Thyroid gland (tissue), 4 donors: ENCODE measurements at regions not wholly inside any gene's neighbourhood (a gene's known extent, or its start where the extent isn't known, plus 50 kb on each side); places are given as distances from the start of the nearest gene placed in this dataset.

Experiments
- POLR2A ChIP-seq, 2 donors: fragments of 450-650 bp; IDR thresholded peaks; one replicate each; pipeline ENCODE4 v1.6.1; 2017; ENCODE audit warnings: antibody characterized with exemption in 2 of 2, mild to moderate bottlenecking in 2 of 2, moderate library complexity in 1 of 2
- TF ChIP-seq, protein P1 (sequence below), 6 experiments: fragments of 200-600 bp in 3 of 6; fragments of 450-650 bp in 3 of 6; sonication (generic) in 3 of 6; IDR thresholded peaks; one replicate each; pipeline ENCODE4 v1.5.1; 2016 to 2019; ENCODE audit warnings: antibody characterized with exemption in 6 of 6, mild to moderate bottlenecking in 2 of 6, inconsistent platforms in 1 of 6, moderate library complexity in 1 of 6

DNA sequence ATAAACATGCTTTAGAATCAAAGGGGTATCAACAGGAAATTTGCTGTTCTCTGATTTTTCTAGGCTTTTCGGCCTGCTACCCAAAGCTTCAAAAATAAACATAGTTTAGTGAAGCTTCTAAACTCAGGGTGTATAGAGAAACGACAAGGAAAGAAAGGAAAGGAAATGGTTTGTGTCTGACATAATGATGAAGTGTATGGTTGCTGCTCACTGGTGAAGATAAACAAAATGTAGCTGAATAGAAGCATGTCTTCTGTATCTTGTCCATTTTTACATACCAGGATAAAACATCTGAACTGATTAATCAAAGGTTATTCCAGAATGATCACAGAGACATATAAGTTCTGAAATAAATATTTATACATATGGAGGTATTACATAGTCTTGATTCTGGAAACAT is 1324.6 kb upstream of the NRXN1 start:
- TF ChIP-seq, protein P1, sequence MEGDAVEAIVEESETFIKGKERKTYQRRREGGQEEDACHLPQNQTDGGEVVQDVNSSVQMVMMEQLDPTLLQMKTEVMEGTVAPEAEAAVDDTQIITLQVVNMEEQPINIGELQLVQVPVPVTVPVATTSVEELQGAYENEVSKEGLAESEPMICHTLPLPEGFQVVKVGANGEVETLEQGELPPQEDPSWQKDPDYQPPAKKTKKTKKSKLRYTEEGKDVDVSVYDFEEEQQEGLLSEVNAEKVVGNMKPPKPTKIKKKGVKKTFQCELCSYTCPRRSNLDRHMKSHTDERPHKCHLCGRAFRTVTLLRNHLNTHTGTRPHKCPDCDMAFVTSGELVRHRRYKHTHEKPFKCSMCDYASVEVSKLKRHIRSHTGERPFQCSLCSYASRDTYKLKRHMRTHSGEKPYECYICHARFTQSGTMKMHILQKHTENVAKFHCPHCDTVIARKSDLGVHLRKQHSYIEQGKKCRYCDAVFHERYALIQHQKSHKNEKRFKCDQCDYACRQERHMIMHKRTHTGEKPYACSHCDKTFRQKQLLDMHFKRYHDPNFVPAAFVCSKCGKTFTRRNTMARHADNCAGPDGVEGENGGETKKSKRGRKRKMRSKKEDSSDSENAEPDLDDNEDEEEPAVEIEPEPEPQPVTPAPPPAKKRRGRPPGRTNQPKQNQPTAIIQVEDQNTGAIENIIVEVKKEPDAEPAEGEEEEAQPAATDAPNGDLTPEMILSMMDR (IDR thresholded peaks at IDR 0.05), result no peak
- no peak for TF ChIP-seq POLR2A (IDR thresholded peaks at IDR 0.05)
